Ovary (tissue), 7 donors: ENCODE measurements at regions not wholly inside any gene's neighbourhood (a gene's known extent, or its start where the extent isn't known, plus 50 kb on each side); places are given as distances from the start of the nearest gene placed in this dataset.
"Not testable (repeated sequence)": the region's sequence is repeated elsewhere in the genome, so short reads cannot be mapped to it uniquely, and the experiment has no call there.

Experiments
- DNase-seq, 5 donors: peaks; one replicate each; pipeline ENCODE4 v3.0.0-alpha.2; 2019 to 2020
- H3K27ac ChIP-seq, 2 donors: fragments of 200-600 bp; one replicate each; pipeline versions ENCODE4 v1.5.1 to v1.8.0; 2019 to 2022
- H3K27me3 ChIP-seq: fragments of 200-600 bp; one replicate; pipeline ENCODE4 v1.8.0; 2022
- H3K36me3 ChIP-seq: fragments of 200-600 bp; sonication (generic); one replicate; pipeline ENCODE4 v1.5.1; 2019
- H3K4me1 ChIP-seq: one replicate; pipeline ENCODE4 v1.8.1; 2013; ENCODE audit warnings: mild to moderate bottlenecking, moderate library complexity; ENCODE audit not compliant: insufficient read depth
- H3K4me3 ChIP-seq: fragments of 200-600 bp; sonication (generic); one replicate; pipeline ENCODE4 v1.5.1; 2017
- H3K9me3 ChIP-seq, 2 donors: fragments of 200-600 bp in 1 of 2; sonication (generic) in 1 of 2; one replicate each; pipeline versions ENCODE4 v1.5.1 to v1.8.1; 2013 to 2019; ENCODE audit warnings: mild to moderate bottlenecking in 1 of 2, moderate library complexity in 1 of 2
- CTCF ChIP-seq, 3 donors: fragments of 450-650 bp in 2 of 3; fragments of 200-600 bp in 1 of 3; IDR thresholded peaks; one replicate each; pipeline versions ENCODE4 v1.5.1 to v1.8.0; 2016 to 2022; ENCODE audit warnings: antibody characterized with exemption in 3 of 3, mild to moderate bottlenecking in 1 of 3
- EP300 ChIP-seq: sonication (generic); formaldehyde crosslinking; IDR thresholded peaks from one replicate; pipeline ENCODE4 v1.6.1; 2017; ENCODE audit warnings: antibody characterized with exemption
- POLR2A ChIP-seq: fragments of 450-650 bp; IDR thresholded peaks from one replicate; pipeline ENCODE4 v1.6.1; 2017; ENCODE audit warnings: antibody characterized with exemption, mild to moderate bottlenecking, moderate library complexity
- WGBS, 3 donors: extraction: QIAGEN DNeasy Blood & Tissue Kit in 1 of 3; methylation state at CpG; one replicate each; pipeline versions ENCODE4 v1.1.5 to v1.1.7; 2013 to 2017; 5-methylcytosine and 5-hydroxymethylcytosine counted together
- intact Hi-C, 4 donors: fragments of 100-400 bp; cut with DNase I; formaldehyde crosslinking; loops; one replicate each; pipeline versions ENCODE4 v1.11.0 to v1.15.1; 2022 to 2023
- donor health status: DM: no; HTN: no; CAD: no; lungs with moderate emphysema.
- donor health status: DM: no; HTN: no; CAD: no.
- donor health status: Bipolar disorder and iron deficiency.
- donor health status: DM: no; HTN: no; CAD: no.
- donor health status: DM: yes; HTN: yes; CAD: no.

- no peak overlapping the region for H3K4me3 ChIP-seq
- intact Hi-C loops, result no loop called here
- H3K27ac ChIP-seq, result no peak overlapping the region
- no peaks in the 10 kb centered on the region for H3K36me3 ChIP-seq
- DNase-seq, result no peak
- H3K27me3 ChIP-seq, result no peaks in the 10 kb centered on the region
- no peaks in the 10 kb centered on the region for H3K9me3 ChIP-seq
- 90 to 94% (median 92%) methylated on average over 7 of the region's 7 CpGs for WGBS, 3 donors
- TF ChIP-seq POLR2A (no peak), CTCF (IDR thresholded peaks at IDR 0.05) (no peak), EP300 (no peak)
- H3K4me1 ChIP-seq, result no peaks in the 10 kb centered on the region
These were observed 284.8 kb upstream of the MAF start for GRCh38 chr16:79885320-79885719.

- Histone ChIP-seq H3K36me3 (no peaks in the 10 kb centered on the region), H3K9me3 (no peaks in the 10 kb centered on the region), H3K27ac (no peak overlapping the region), H3K27me3 (no peaks in the 10 kb centered on the region), H3K4me1 (no peaks in the 10 kb centered on the region), H3K4me3 (no peak overlapping the region)
- intact Hi-C loops, result no loop called here
- DNase-seq, result no peak
- TF ChIP-seq EP300 (no peak), CTCF (IDR thresholded peaks at IDR 0.05) (no peak), POLR2A (no peak)
- 28 to 60% (median 43%) methylated on average over 4 of the region's 4 CpGs for WGBS, 3 donors
These were observed 283.0 kb upstream of the MAF start for GRCh38 chr16:79883494-79883893.

- TF ChIP-seq EP300 (no peak), POLR2A (no peak), CTCF (IDR thresholded peaks at IDR 0.05) (no peak)
- 9 to 18% (median 11%) methylated on average over 8 of the region's 8 CpGs for WGBS, 3 donors
- Histone ChIP-seq H3K36me3 (no peaks in the 10 kb centered on the region), H3K27ac (no peak overlapping the region), H3K4me3 (no peak overlapping the region), H3K27me3 (no peaks in the 10 kb centered on the region), H3K9me3 (no peaks in the 10 kb centered on the region), H3K4me1 (no peaks in the 10 kb centered on the region)
- intact Hi-C loops, result no loop called here
- no peak for DNase-seq
These were observed 281.9 kb upstream of the MAF start for GRCh38 chr16:79882340-79883005.

- WGBS, 3 donors, result 90 to 95% (median 94%) methylated on average over 9 of the region's 9 CpGs
- H3K27ac ChIP-seq, DNase-seq, H3K4me3 ChIP-seq, H3K4me1 ChIP-seq, H3K9me3 ChIP-seq, intact Hi-C loops, H3K36me3 ChIP-seq, H3K27me3 ChIP-seq: not testable (repeated sequence)
These were observed 280.6 kb upstream of the MAF start for GRCh38 chr16:79881107-79881506.

GRCh38 chr16:79876332-79876730 lies 275.8 kb upstream of the MAF start:
- no peak overlapping the region for H3K4me3 ChIP-seq
- DNase-seq, result no peak
- H3K9me3 ChIP-seq, result no peaks in the 10 kb centered on the region
- H3K4me1 ChIP-seq, result no peaks in the 10 kb centered on the region
- no peaks in the 10 kb centered on the region for H3K27me3 ChIP-seq
- 82 to 87% (median 85%) methylated on average over 3 of the region's 3 CpGs for WGBS, 3 donors
- TF ChIP-seq CTCF (IDR thresholded peaks at IDR 0.05) (no peak), POLR2A (no peak), EP300 (no peak)
- no peak overlapping the region for H3K27ac ChIP-seq
- H3K36me3 ChIP-seq, result no peaks in the 10 kb centered on the region
- intact Hi-C loops, result no loop called here
